HG03520 (cell line): ENCODE measurements at regions not wholly inside any gene's neighbourhood (a gene's known extent, or its start where the extent isn't known, plus 50 kb on each side); places are given as distances from the start of the nearest gene placed in this dataset.
A peak's percentile ranks its signal among the peaks of the same experiment; 100 is the strongest.

Experiments
- ATAC-seq: cut with Tn5 transposase; IDR thresholded peaks from one replicate; pipeline ENCODE4 v1.9.1; 2021; ENCODE audit warnings: mild to moderate bottlenecking, moderate library complexity; ENCODE audit not compliant: unreplicated experiment

GRCh38 chr10:81093056-81093455, 555.4 kb downstream of the SH2D4B start:
- no peak for ATAC-seq

DNA sequence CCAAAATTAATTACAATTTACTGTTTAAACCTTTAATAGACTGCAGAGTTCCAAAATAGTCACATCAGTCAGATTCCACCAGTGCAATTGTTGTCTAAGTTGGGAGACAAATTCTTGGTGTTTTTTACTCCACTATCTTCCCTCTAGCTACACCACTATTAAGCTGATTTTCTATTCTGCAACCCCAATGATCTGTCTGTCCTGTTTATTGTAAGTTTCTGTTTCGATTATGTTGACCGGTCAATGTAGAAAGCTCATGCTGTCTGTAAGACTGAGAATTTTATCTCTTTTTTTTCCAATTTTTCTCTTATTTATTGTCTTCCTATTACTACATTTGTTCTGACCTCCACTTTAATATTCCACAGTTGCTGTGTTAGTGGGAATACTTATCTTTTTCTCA, 557.5 kb downstream of the SH2D4B start:
- no peak for ATAC-seq

GRCh38 chr10:81096558-81096957, 558.9 kb downstream of the SH2D4B start:
- no peak for ATAC-seq

DNA sequence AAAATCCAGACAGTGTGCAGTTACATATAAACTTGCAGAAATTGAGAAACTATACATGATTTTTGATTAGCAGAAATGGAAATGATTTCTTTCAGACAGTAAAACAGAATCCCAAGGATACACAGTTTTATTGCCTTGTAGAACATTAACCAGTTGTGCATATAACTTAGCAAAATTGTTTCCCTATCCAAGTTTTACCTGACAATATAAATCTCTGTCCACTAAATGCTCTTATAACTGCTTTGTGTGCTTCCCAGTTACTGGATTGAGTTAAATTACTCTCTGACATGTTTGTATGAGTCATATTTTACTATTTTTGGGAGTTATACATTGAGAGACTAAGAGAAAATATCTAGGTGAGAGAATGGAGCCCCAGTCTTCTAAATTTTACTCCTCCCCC, 563.4 kb downstream of the SH2D4B start:
- ATAC-seq: no peak

GRCh38 chr10:81104494-81104893, 566.8 kb downstream of the SH2D4B start:
- ATAC-seq: no peak

- ATAC-seq: peak; percentile 81
Observed at GRCh38 chr10:81108516-81109199, 571.0 kb downstream of the SH2D4B start.

GRCh38 chr10:81109200-81109752, 571.6 kb downstream of the SH2D4B start:
- peak; percentile 18 for ATAC-seq

GRCh38 chr10:81116201-81116600, 578.5 kb downstream of the SH2D4B start:
- no peak for ATAC-seq

GRCh38 chr10:81116990-81117389, 579.3 kb downstream of the SH2D4B start:
- ATAC-seq: no peak

DNA sequence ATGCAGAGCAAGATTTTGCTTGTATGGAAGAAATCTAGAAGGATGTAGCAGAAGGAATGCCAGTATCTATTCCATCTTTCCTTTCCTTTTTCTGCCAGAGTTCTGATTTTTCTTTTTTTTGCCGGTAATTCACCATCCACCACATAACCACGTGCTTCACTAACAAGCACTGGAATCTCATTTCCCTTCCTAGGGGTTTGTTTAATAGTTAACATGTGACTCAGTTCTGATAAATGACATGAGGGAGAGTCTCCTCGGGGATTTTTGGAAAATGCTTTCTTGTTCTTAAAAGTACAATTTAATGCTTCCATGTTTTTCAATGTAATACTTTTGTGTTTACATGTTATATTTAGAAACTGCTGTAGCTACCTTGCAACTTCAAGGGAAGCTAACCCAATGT, 590.2 kb downstream of the SH2D4B start:
- no peak for ATAC-seq

- no peak for ATAC-seq
Observed at GRCh38 chr10:81130014-81130413, 592.3 kb downstream of the SH2D4B start.

DNA sequence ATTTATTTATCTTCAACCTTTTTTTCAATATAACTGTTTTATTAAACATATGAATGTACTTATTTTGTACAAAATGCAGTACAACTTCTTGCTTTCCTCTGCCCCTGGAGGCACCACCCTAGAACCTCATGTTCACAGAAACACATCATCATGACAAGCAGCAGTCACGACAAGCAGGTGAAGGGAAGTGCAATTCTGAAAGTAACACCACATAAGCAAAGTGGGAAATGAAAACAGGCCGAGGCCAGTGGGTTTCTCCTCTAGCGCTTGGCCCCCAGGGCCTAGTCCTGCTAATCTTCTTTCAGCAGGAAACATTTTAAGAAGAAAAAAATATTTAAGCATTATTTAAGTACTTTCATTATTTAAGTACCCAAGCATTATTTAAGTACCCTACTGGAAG, 598.1 kb downstream of the SH2D4B start:
- ATAC-seq: peak; percentile 95

DNA sequence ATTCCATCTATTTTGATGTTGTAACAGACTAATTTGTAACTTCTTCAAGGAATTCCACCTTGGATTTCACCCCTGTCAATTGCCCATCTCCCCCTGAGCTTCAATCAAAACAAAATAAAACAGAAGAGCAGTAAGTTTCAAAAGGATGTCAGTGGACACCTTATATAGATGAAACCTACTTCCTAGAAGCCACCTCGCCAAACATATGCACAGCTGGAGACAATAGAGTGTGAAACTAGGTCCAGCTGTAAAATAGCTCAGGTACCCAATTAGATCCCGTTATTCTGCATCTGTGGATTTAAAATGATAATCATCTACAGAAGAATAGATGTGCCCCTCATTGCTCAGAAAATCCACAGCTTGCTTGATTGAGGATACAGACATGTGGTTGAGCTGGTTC, 598.6 kb downstream of the SH2D4B start:
- ATAC-seq: peak; percentile 31

DNA sequence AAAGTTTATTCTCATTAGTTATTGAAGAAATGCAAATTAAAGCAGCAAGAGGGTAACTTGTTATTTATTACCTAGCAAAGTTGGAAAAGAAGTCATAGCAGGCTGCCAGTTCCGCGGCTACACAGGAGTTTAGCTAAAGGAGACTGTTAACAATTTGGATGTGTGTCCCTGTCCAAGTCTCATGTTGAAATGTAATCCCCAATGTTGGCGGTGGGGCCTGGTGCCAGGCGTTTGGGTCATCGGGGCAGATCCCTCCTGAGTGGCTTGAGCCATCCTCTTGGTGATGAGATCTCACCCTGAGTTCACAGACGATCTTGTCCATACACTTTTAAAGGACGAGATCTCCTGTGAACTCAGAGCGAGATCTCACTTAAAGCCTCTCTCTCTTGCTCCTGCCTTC, 608.3 kb downstream of the SH2D4B start:
- no peak for ATAC-seq

GRCh38 chr10:81146436-81146835, 608.7 kb downstream of the SH2D4B start:
- ATAC-seq: no peak

DNA sequence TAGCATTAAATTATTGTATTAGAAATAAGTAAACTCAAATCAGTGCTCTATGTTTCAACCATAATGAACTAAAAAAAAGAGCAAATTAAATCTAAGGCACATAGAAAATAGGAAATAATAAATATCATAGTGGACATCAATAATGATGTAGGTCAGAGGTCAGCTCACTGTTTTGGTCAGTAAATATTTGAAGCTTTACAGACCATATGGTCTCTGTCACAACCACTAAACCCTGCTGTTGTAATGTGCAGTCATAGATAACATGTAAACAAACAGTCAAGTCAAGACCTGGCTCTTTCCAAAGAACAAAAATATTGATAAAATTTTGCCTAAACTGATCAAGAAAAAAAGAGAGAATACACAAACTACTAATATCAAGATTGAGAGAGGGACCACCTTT, 615.0 kb downstream of the SH2D4B start:
- no peak for ATAC-seq

DNA sequence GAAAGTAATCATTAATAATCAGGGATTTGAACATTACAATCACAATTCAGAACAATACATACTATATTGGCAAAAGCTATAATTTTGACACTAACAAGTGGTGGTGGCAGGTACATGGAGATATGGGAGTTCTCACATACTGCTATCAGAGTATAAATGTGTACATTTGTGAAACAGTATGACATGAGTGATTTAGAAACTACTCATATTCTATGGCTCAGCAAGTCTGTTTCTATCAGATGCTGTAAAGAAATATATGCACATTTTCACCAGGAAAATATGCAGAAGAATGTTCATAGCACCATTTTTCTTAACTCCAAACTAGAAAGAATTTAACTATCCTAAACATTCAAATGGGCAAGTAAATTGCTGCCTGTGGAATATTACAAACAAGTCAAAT, 620.0 kb downstream of the SH2D4B start:
- ATAC-seq: no peak

DNA sequence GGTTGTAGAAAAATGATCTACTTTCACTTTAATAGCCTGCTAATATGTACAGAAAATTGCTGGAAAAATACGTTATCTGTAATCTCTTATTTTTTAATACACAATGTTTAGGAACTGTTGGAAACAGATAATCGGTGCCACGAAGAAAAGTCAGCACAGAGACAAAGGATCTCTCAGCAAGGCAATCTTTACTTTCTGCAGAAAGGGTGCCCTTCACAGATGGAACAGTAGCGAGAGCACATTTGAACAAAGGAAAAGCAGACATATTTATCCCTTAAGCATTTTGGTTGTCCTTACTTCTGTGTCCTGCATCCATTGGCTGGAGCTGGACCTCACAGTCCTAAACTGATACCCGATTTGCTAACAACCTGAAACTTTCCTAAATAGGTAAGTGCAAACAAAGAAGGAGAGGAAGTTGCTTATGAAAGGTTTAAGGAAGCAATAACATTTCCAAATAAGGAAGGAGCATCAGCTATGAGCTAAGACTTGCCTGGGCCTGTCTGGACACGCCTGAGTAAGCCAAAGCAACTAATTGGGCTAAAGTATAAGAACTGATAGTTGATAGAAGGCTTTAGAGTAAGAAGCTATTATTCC, 640.0 kb downstream of the SH2D4B start:
- no peak for ATAC-seq

- no peak for ATAC-seq
Observed at GRCh38 chr10:81179324-81179723, 641.6 kb downstream of the SH2D4B start.

DNA sequence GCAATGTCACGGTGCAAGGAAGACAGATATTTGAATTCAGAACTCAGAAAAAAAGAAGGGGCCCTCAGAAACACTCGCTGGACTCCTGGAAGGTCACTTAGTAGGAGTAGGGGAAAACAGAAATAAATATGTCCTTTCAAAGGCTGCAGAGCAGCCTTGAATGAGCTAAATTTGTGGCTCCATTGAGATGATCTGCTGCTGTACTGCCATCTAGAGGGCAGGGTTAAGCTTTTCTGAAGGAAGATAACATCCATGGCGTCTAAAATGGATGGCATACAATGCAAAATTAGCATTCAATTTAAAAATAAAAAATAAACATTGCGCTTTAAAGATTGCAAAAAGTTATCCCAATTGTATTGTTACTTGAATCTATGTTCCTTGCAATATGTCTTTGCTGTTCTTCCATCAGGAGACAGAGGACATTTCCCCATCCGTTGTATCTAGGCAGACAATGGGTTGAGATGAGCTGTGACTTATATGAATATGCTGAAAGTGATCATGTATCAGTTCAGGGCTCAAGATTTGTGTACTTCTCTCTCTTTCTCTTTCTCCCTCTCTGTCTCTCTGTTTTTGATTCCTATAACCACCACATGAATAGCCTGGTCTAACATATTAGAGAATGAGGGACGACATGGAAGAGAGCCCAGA, 642.2 kb downstream of the SH2D4B start:
- ATAC-seq: peak; percentile 74

GRCh38 chr10:81182296-81182695, 644.6 kb downstream of the SH2D4B start:
- ATAC-seq: no peak

GRCh38 chr10:81192221-81192788, 654.6 kb downstream of the SH2D4B start:
- no peak for ATAC-seq
